HEK293 (cell line): ENCODE measurements at regions not wholly inside any gene's neighbourhood (a gene's known extent, or its start where the extent isn't known, plus 50 kb on each side); places are given as distances from the start of the nearest gene placed in this dataset.

Source experiments
- BCL11B ChIP-seq: fragments of 450-650 bp; formaldehyde crosslinking; IDR thresholded peaks from 2 replicates; pipeline ENCODE4 v1.5.1; 2016; ENCODE audit warnings: low read depth, missing biosample characterization, missing genetic modification characterization
- BCL6B ChIP-seq: fragments of 450-650 bp; formaldehyde crosslinking; IDR thresholded peaks from 2 replicates; pipeline ENCODE4 v1.5.1; 2017; ENCODE audit warnings: missing biosample characterization, missing genetic modification characterization
- GLI2 ChIP-seq: fragments of 450-650 bp; formaldehyde crosslinking; IDR thresholded peaks from 2 replicates; pipeline ENCODE4; 2017; ENCODE audit warnings: missing biosample characterization, missing genetic modification characterization, low read depth, borderline replicate concordance
- GLIS2 ChIP-seq: fragments of 450-650 bp; formaldehyde crosslinking; IDR thresholded peaks from 2 replicates; pipeline ENCODE4 v1.5.1; 2016; ENCODE audit warnings: missing biosample characterization, missing genetic modification characterization
- KLF9 ChIP-seq: fragments of 450-650 bp; formaldehyde crosslinking; IDR thresholded peaks from 2 replicates; pipeline ENCODE4 v1.5.1; 2016; ENCODE audit warnings: missing biosample characterization, missing genetic modification characterization, low read depth
- PRDM1 ChIP-seq: fragments of 450-650 bp; formaldehyde crosslinking; IDR thresholded peaks from 2 replicates; pipeline ENCODE4; 2016; ENCODE audit warnings: missing biosample characterization, missing genetic modification characterization
- PRDM2 ChIP-seq: fragments of 450-650 bp; formaldehyde crosslinking; IDR thresholded peaks from 2 replicates; pipeline ENCODE4 v1.5.1; 2016; ENCODE audit warnings: missing biosample characterization, missing genetic modification characterization, borderline replicate concordance
- SP3 ChIP-seq: fragments of 450-650 bp; formaldehyde crosslinking; IDR thresholded peaks from 2 replicates; pipeline ENCODE4 v1.5.1; 2016; ENCODE audit warnings: missing biosample characterization, missing genetic modification characterization
- YY1 ChIP-seq: fragments of 450-650 bp; formaldehyde crosslinking; IDR thresholded peaks from 2 replicates; pipeline ENCODE4 v1.5.1; 2018; ENCODE audit warnings: missing biosample characterization, missing genetic modification characterization
- ZBTB17 ChIP-seq: fragments of 450-650 bp; formaldehyde crosslinking; IDR thresholded peaks from 2 replicates; pipeline ENCODE4 v1.5.1; 2016; ENCODE audit warnings: missing biosample characterization, missing genetic modification characterization
- ZBTB8A ChIP-seq: fragments of 450-650 bp; formaldehyde crosslinking; IDR thresholded peaks from 2 replicates; pipeline ENCODE4 v1.5.1; 2016; ENCODE audit warnings: missing biosample characterization, missing genetic modification characterization
- ZFHX2 ChIP-seq: fragments of 450-650 bp; formaldehyde crosslinking; conservative IDR thresholded peaks from 2 replicates; pipeline ENCODE4 v1.5.1; 2016; ENCODE audit warnings: missing biosample characterization, missing genetic modification characterization
- ZFP37 ChIP-seq: fragments of 450-650 bp; formaldehyde crosslinking; IDR thresholded peaks from 2 replicates; pipeline ENCODE4 v1.5.1; 2016; ENCODE audit warnings: missing biosample characterization, missing genetic modification characterization
- ZNF138 ChIP-seq: fragments of 450-650 bp; formaldehyde crosslinking; IDR thresholded peaks from 2 replicates; pipeline ENCODE4 v1.5.1; 2016; ENCODE audit warnings: missing biosample characterization, missing genetic modification characterization, borderline replicate concordance
- ZNF174 ChIP-seq: fragments of 450-650 bp; formaldehyde crosslinking; IDR thresholded peaks from 2 replicates; pipeline ENCODE4 v1.5.0; 2017; ENCODE audit warnings: missing biosample characterization, mild to moderate bottlenecking, missing genetic modification characterization
- ZNF202 ChIP-seq: fragments of 450-650 bp; formaldehyde crosslinking; IDR thresholded peaks from 2 replicates; pipeline ENCODE4 v1.5.1; 2016; ENCODE audit warnings: missing biosample characterization, missing genetic modification characterization, borderline replicate concordance
- ZNF221 ChIP-seq: fragments of 450-650 bp; formaldehyde crosslinking; IDR thresholded peaks from 2 replicates; pipeline ENCODE4 v1.5.1; 2017; ENCODE audit warnings: missing biosample characterization, missing genetic modification characterization, borderline replicate concordance
- ZNF24 ChIP-seq: fragments of 450-650 bp; formaldehyde crosslinking; IDR thresholded peaks from 2 replicates; pipeline ENCODE4 v1.5.1; 2016; ENCODE audit warnings: missing biosample characterization, missing genetic modification characterization
- ZNF311 ChIP-seq: fragments of 450-650 bp; formaldehyde crosslinking; IDR thresholded peaks from 2 replicates; pipeline ENCODE4 v1.5.1; 2017; ENCODE audit warnings: missing biosample characterization, missing genetic modification characterization, borderline replicate concordance
- ZNF335 ChIP-seq: fragments of 450-650 bp; formaldehyde crosslinking; conservative IDR thresholded peaks from 2 replicates; pipeline ENCODE4 v1.5.1; 2016; ENCODE audit warnings: missing biosample characterization, missing genetic modification characterization
- ZNF366 ChIP-seq: fragments of 450-650 bp; formaldehyde crosslinking; conservative IDR thresholded peaks from 2 replicates; pipeline ENCODE4 v1.5.1; 2016; ENCODE audit warnings: missing biosample characterization, missing genetic modification characterization
- ZNF391 ChIP-seq: fragments of 450-650 bp; formaldehyde crosslinking; IDR thresholded peaks from 2 replicates; pipeline ENCODE4 v1.5.1; 2016; ENCODE audit warnings: low read depth, missing biosample characterization, missing genetic modification characterization, borderline replicate concordance
- ZNF398 ChIP-seq: fragments of 450-650 bp; formaldehyde crosslinking; IDR thresholded peaks from 2 replicates; pipeline ENCODE4 v1.5.1; 2017; ENCODE audit warnings: missing biosample characterization, missing genetic modification characterization
- ZNF423 ChIP-seq: fragments of 450-650 bp; formaldehyde crosslinking; IDR thresholded peaks from 2 replicates; pipeline ENCODE4 v1.5.1; 2016; ENCODE audit warnings: missing biosample characterization, missing genetic modification characterization
- ZNF426 ChIP-seq: fragments of 450-650 bp; formaldehyde crosslinking; IDR thresholded peaks from 2 replicates; pipeline ENCODE4 v1.5.1; 2017; ENCODE audit warnings: missing biosample characterization, missing genetic modification characterization, mild to moderate bottlenecking, inconsistent platforms, moderate library complexity
- ZNF449 ChIP-seq: fragments of 450-650 bp; formaldehyde crosslinking; IDR thresholded peaks from 2 replicates; pipeline ENCODE4 v1.5.1; 2017; ENCODE audit warnings: missing biosample characterization, mild to moderate bottlenecking, missing genetic modification characterization, moderate library complexity
- ZNF529 ChIP-seq: fragments of 450-650 bp; formaldehyde crosslinking; IDR thresholded peaks from 2 replicates; pipeline ENCODE4 v1.5.1; 2017; ENCODE audit warnings: missing genetic modification characterization, missing biosample characterization; ENCODE audit not compliant: insufficient replicate concordance
- ZNF558 ChIP-seq: fragments of 450-650 bp; formaldehyde crosslinking; IDR thresholded peaks from 2 replicates; pipeline ENCODE4 v1.5.1; 2016; ENCODE audit warnings: missing biosample characterization, missing genetic modification characterization
- ZNF561 ChIP-seq: fragments of 450-650 bp; IDR thresholded peaks from 2 replicates; pipeline ENCODE4 v1.5.1; 2018; ENCODE audit warnings: missing biosample characterization, missing genetic modification characterization, borderline replicate concordance
- ZNF585B ChIP-seq: fragments of 450-650 bp; formaldehyde crosslinking; IDR thresholded peaks from 2 replicates; pipeline ENCODE4 v1.5.1; 2016; ENCODE audit warnings: missing biosample characterization, missing genetic modification characterization
- ZNF747 ChIP-seq: fragments of 450-650 bp; formaldehyde crosslinking; IDR thresholded peaks from 2 replicates; pipeline ENCODE4 v1.5.1; 2016; ENCODE audit warnings: missing biosample characterization, missing genetic modification characterization
- ZSCAN30 ChIP-seq: fragments of 450-650 bp; IDR thresholded peaks from 2 replicates; pipeline ENCODE4 v1.5.1; 2018; ENCODE audit warnings: missing biosample characterization, mild to moderate bottlenecking, missing genetic modification characterization, moderate library complexity

DNA sequence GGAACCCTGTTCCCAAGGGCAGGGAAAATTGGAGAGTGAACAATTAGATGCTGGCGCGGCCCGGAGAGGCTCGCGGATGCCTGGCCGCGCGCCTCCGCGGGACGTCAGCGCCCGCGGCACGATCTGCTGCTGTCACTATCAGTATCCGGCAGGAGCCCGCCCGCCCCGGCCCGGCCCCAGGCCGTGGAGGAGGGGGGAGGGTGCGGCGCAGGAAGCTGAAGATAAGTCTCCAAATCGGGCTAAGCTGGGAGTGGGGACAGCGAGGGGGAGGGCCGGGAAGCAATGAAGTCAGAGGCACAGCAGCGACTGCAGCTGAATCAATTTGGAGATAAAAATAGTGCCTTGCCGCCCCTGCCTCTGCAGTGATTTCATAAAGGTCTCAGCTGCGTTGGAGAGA is 441.5 kb upstream of the KLF12 start (continued):
- TF ChIP-seq ZNF398 (tag by site-specific recombination) = peak; percentile 61
- no peak for TF ChIP-seq ZNF174 (tag by site-specific recombination)
- TF ChIP-seq ZNF24 (tag by site-specific recombination) = peak; percentile 43
- no peak for TF ChIP-seq ZNF423
- TF ChIP-seq ZNF138 (tag by site-specific recombination) = no peak
- no peak for TF ChIP-seq PRDM2 (tag by site-specific recombination)
- TF ChIP-seq ZNF391 (tag by site-specific recombination) = no peak
- no peak for TF ChIP-seq GLI2 (tag by site-specific recombination)
- peak; percentile 91 for TF ChIP-seq ZSCAN30 (tag by site-specific recombination)
- TF ChIP-seq BCL11B (tag by site-specific recombination) = no peak
- peak; percentile 40; the same call in 1 of the 2 replicates for TF ChIP-seq ZNF561 (tag by site-specific recombination)
- TF ChIP-seq ZNF747 = no peak
- no peak for TF ChIP-seq YY1
- no peak for TF ChIP-seq KLF9 (tag by site-specific recombination)
- TF ChIP-seq ZNF449 = 0 out of 2 replicates have a peak, but pooled peaks have one; percentile 40
- no peak; the same call in 1 of the 2 replicates for TF ChIP-seq ZBTB17 (tag by site-specific recombination)
- TF ChIP-seq ZNF311 (tag by site-specific recombination) = no peak
- TF ChIP-seq ZNF366 = no peak
- TF ChIP-seq ZFHX2 (tag by site-specific recombination) = peak; percentile 37; the same call in 1 of the 2 replicates
- TF ChIP-seq ZNF558 (tag by site-specific recombination) = no peak
- 0 out of 2 replicates have a peak, but pooled peaks have one; percentile 17 for TF ChIP-seq SP3 (tag by site-specific recombination)
- TF ChIP-seq ZNF202 (tag by site-specific recombination) = no peak
- TF ChIP-seq PRDM1 = no peak
- no peak for TF ChIP-seq ZNF221 (tag by site-specific recombination)
- 0 out of 2 replicates have a peak, but pooled peaks have one; percentile 16 for TF ChIP-seq ZNF335 (tag by site-specific recombination)
- TF ChIP-seq ZNF585B (tag by site-specific recombination) = no peak
- 0 out of 2 replicates have a peak, but pooled peaks have one; percentile 17 for TF ChIP-seq GLIS2 (tag by site-specific recombination)
- no peak for TF ChIP-seq ZNF529
- TF ChIP-seq ZNF426 = no peak
- TF ChIP-seq BCL6B = no peak
- TF ChIP-seq ZFP37 = 0 out of 2 replicates have a peak, but pooled peaks have one; percentile 5
- TF ChIP-seq ZBTB8A = no peak
